ENCODE measurements at regions not wholly inside any gene's neighbourhood (a gene's known extent, or its start where the extent isn't known, plus 50 kb on each side); places are given as distances from the start of the nearest gene placed in this dataset.

DNA sequence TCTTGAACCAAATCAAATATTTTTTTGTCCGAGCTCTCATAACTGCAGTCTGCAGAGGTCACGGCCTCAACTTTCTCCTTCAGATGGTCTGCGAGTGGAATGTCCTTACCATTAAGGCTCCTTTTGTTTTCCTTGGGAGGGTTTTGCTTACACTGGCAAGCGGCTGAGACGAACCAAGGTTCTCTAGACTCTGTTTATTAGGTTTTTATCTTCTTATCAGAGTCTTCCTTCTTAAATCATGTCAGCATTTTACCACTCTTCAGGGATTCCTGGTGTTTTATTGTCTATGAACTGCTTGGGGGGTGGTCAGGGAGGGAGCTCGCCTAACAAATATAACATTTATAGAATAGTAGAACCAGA lies 773.7 kb upstream of the NR2F2 start:
- in situ Hi-C loops (cut with MboI; ENCODE audit: low pct_unique_long_range_greater_than_20kb, low sequenced_read_pairs, unreplicated experiment), result no loop called here
- TF ChIP-seq, protein P1, sequence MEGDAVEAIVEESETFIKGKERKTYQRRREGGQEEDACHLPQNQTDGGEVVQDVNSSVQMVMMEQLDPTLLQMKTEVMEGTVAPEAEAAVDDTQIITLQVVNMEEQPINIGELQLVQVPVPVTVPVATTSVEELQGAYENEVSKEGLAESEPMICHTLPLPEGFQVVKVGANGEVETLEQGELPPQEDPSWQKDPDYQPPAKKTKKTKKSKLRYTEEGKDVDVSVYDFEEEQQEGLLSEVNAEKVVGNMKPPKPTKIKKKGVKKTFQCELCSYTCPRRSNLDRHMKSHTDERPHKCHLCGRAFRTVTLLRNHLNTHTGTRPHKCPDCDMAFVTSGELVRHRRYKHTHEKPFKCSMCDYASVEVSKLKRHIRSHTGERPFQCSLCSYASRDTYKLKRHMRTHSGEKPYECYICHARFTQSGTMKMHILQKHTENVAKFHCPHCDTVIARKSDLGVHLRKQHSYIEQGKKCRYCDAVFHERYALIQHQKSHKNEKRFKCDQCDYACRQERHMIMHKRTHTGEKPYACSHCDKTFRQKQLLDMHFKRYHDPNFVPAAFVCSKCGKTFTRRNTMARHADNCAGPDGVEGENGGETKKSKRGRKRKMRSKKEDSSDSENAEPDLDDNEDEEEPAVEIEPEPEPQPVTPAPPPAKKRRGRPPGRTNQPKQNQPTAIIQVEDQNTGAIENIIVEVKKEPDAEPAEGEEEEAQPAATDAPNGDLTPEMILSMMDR (IDR thresholded peaks at IDR 0.05; ENCODE audit: extremely low read depth, insufficient read depth, missing control alignments), result no peak
- DNase-seq (ENCODE audit: low spot score), result no peak

DNA sequence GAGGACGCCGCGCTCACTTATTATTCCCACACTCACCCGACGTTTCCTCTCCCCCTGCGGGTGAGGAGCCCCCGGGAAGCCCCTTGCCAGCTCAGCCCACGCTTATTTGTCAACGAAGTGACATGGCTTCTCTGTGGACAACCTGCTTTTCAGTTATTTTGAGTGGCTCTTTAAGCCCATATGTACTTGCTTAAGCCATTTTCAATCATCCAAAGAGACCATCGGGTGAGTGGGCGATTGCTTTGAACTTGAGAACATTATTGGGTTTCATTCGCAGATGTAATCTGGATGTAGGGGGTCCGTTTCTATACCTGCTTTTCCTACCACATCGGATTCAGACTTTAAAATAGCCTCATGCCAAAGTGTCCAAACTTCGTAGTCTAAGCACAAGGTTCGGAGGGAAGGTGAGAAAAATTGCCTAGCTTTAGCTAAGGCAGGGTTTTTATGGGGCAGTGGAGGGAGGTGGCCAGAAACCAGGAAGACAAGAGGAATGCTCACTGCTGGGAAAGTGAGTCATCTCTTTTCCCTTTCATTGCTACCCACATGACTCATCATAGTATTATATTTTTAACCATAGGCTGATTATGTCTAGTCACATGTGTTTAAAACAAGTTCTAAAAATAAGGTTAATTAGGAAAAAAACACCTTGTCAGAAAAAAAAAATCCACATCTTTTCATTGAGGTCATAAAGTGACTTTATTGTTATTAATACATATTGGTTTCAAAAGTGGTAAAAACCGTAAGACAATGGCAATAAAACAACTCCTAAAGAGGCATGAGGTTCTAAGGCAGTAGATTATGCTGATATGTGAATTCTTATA lies 773.1 kb upstream of the NR2F2 start:
- TF ChIP-seq, protein P1 (IDR thresholded peaks at IDR 0.05; ENCODE audit: extremely low read depth, insufficient read depth, missing control alignments), result no peak
- in situ Hi-C loops (cut with MboI; ENCODE audit: low pct_unique_long_range_greater_than_20kb, low sequenced_read_pairs, unreplicated experiment), result no loop called here
- no peak for DNase-seq (ENCODE audit: low spot score)

DNA sequence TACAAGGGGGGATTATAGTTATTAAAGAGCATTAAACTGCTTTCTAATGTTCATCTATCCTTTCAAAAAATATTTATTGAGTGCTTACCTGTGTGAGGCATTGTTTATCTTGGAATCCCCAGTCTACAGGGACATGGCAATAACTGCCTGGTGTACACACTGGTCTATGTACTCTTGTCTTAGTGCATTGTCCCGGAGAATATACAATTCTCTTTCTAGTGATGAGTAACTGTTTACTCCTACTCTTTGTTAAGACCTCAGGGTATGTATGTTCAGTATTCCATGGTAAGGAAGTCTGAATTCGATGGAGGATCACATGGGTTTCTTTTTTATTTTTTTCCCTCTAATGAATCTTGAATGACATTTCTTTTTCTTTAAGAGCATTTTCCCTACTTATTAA lies 772.4 kb upstream of the NR2F2 start:
- TF ChIP-seq, protein P1 (IDR thresholded peaks at IDR 0.05; ENCODE audit: extremely low read depth, insufficient read depth, missing control alignments), result no peak
- in situ Hi-C loops (cut with MboI; ENCODE audit: low pct_unique_long_range_greater_than_20kb, low sequenced_read_pairs, unreplicated experiment), result no loop called here
- DNase-seq (ENCODE audit: low spot score), result no peak

GRCh38 chr15:95558916-95559315 lies 771.6 kb upstream of the NR2F2 start:
- DNase-seq (ENCODE audit: low spot score), result no peak
- in situ Hi-C loops (cut with MboI; ENCODE audit: low pct_unique_long_range_greater_than_20kb, low sequenced_read_pairs, unreplicated experiment), result no loop called here
- TF ChIP-seq, protein P1 (IDR thresholded peaks at IDR 0.05; ENCODE audit: extremely low read depth, insufficient read depth, missing control alignments), result no peak

DNA sequence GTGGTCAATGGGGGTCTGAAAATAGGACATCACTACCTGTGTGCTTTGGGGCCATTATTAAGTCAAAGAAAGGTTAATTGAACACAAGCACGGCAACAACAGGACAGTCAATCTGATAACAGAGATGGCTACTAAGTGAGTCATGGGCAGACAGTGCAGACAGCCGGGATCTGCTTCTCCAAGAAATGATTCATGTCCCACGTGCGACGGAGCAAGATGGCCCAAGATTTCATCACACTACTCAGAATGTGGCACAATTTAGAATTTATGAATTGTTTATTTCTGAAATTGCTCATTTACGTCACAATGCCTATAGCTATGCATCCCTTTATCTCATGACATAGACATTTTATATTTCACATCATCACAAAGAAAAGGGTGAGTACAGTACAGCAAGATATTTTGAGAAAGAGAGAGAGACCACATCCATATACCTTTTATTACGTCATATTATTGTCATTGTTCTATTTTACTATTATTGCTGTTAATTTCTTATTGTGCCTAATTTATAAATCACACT lies 770.6 kb upstream of the NR2F2 start:
- in situ Hi-C loops (cut with MboI; ENCODE audit: low pct_unique_long_range_greater_than_20kb, low sequenced_read_pairs, unreplicated experiment), result no loop called here
- no peak for DNase-seq (ENCODE audit: low spot score)

GRCh38 chr15:95561463-95561862 lies 769.0 kb upstream of the NR2F2 start:
- in situ Hi-C loops (cut with MboI; ENCODE audit: low pct_unique_long_range_greater_than_20kb, low sequenced_read_pairs, unreplicated experiment), result no loop called here
- DNase-seq (ENCODE audit: low spot score), result no peak

More for the DNA sequence above, 770.6 kb upstream of the NR2F2 start:
- TF ChIP-seq, protein P1 (IDR thresholded peaks at IDR 0.05; ENCODE audit: extremely low read depth, insufficient read depth, missing control alignments), result no peak

More at GRCh38 chr15:95561463-95561862, 769.0 kb upstream of the NR2F2 start:
- TF ChIP-seq, protein P1 (IDR thresholded peaks at IDR 0.05; ENCODE audit: extremely low read depth, insufficient read depth, missing control alignments), result no peak
